ENCODE measurements at regions not wholly inside any gene's neighbourhood (a gene's known extent, or its start where the extent isn't known, plus 50 kb on each side); places are given as distances from the start of the nearest gene placed in this dataset.
"Not testable (repeated sequence)": the region's sequence is repeated elsewhere in the genome, so short reads cannot be mapped to it uniquely, and the experiment has no call there.

DNA sequence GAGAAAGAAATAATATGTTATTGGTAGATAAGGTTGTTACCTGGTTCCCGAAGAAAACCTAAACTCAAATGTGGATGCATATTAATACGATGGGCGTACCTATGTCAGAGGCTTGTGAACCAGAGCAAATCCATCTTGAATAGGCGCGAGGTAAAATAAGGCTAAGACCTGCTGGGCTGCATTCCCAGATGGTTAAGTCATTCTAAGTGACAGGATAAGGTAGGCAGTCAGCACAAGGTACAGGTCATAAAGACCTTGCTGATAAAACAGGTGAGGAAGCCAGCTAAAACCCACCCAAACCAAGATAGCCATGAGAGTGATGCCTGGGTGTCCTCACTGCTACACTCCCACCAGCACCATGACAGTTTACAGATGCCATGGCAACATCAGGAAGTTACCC, 1400.1 kb downstream of the CDH8 start:
- 75 to 84% methylated on average over 5 of the region's 5 CpGs for WGBS, 2 donors
- no peak overlapping the region for H3K4me3 ChIP-seq

DNA sequence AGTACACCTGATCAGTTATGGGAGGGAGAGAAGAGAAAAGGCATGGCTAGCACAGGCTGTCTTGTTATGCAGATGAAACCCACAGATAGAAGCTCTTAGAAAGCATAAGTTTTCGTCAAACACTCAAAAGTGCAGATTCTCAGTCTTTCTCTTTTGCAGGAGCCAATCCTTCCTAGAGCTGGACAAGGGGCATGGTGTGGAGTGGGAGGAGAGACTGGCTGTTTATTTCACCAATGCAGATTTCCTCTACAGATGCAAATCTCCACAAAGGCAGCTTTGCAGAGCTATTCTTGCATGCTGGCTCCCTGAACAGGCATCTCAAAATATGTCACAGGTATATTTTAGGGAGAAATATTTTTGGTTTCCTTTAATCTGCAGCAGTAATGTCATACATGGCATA, 1400.7 kb downstream of the CDH8 start:
- H3K36me3 ChIP-seq (ENCODE audit: low read depth, missing control alignments) = no peaks in the 10 kb centered on the region
- no peak for DNase-seq
- intact Hi-C loops (cut with DNase I; ENCODE audit: low total_unique reads) = no loop called here
- no peaks in the 10 kb centered on the region for H3K4me1 ChIP-seq
- TF ChIP-seq POLR2A (IDR thresholded peaks at IDR 0.05) = no peak
- TF ChIP-seq, protein P1, sequence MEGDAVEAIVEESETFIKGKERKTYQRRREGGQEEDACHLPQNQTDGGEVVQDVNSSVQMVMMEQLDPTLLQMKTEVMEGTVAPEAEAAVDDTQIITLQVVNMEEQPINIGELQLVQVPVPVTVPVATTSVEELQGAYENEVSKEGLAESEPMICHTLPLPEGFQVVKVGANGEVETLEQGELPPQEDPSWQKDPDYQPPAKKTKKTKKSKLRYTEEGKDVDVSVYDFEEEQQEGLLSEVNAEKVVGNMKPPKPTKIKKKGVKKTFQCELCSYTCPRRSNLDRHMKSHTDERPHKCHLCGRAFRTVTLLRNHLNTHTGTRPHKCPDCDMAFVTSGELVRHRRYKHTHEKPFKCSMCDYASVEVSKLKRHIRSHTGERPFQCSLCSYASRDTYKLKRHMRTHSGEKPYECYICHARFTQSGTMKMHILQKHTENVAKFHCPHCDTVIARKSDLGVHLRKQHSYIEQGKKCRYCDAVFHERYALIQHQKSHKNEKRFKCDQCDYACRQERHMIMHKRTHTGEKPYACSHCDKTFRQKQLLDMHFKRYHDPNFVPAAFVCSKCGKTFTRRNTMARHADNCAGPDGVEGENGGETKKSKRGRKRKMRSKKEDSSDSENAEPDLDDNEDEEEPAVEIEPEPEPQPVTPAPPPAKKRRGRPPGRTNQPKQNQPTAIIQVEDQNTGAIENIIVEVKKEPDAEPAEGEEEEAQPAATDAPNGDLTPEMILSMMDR (IDR thresholded peaks at IDR 0.05) = no peak
- H3K27ac ChIP-seq = no peak overlapping the region
- H3K27me3 ChIP-seq = no peaks in the 10 kb centered on the region
- H3K4me3 ChIP-seq = no peak overlapping the region
- 72 to 75% methylated on average over 1 of the region's 1 CpG for WGBS, 2 donors
- H3K9me3 ChIP-seq = no peaks in the 10 kb centered on the region

More for the DNA sequence above, 1400.1 kb downstream of the CDH8 start:
- Histone ChIP-seq H3K9me3 (no peaks in the 10 kb centered on the region), H3K27ac (no peak overlapping the region), H3K4me1 (no peaks in the 10 kb centered on the region), H3K36me3 (ENCODE audit: low read depth, missing control alignments) (no peaks in the 10 kb centered on the region), H3K27me3 (no peaks in the 10 kb centered on the region)
- intact Hi-C loops (cut with DNase I; ENCODE audit: low total_unique reads) = no loop called here
- TF ChIP-seq, protein P1 (IDR thresholded peaks at IDR 0.05) = no peak
- no peak for DNase-seq

DNA sequence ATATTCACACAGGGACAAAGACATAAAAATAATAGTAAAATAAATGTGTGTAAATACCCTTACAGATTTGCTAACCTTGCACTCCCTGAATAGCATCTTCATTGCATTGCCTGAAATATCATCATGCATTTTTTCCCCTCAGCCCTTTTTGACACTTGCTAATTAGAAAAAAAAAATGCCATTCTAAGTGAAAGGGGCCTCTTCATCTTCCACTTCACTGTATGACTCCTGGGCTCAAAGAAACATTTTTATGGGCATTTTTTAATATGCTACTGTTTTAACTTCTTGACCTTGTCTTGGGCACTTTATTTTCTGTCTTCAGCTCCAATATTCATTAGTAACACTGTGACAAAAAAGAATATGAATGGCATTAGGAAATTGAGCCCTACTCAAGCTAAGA, 1424.4 kb downstream of the CDH8 start:
- Histone ChIP-seq H3K27ac (no peak overlapping the region), H3K4me1 (no peaks in the 10 kb centered on the region), H3K36me3 (ENCODE audit: low read depth, missing control alignments) (no peaks in the 10 kb centered on the region), H3K9me3 (no peaks in the 10 kb centered on the region), H3K4me3 (no peak overlapping the region), H3K27me3 (no peaks in the 10 kb centered on the region)
- no peak for TF ChIP-seq POLR2A (IDR thresholded peaks at IDR 0.05)
- TF ChIP-seq, protein P1 (IDR thresholded peaks at IDR 0.05) = no peak
- intact Hi-C loops (cut with DNase I; ENCODE audit: low total_unique reads) = no loop called here
- no peak for DNase-seq

DNA sequence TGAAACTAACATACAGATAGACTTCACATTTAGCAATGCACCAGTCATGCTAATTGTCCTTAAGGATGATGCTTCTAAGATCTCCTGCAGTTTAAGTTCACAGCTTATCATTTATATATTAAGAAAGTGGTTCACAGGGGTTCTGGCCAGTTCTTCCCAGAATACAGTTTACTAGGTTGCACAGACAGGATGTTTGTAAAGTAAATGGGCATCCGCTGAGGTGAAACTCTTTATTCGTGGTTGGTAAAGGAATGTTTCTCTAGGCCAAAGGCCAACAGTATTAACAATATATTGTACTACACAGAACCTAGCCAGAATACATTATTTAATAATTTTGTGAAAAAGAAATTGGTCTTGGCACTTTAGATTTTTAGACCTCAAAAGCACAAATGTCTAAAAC, 1427.3 kb downstream of the CDH8 start:
- intact Hi-C loops (cut with DNase I; ENCODE audit: low total_unique reads) = no loop called here
- 79 to 89% methylated on average over 2 of the region's 2 CpGs for WGBS, 2 donors
- no peaks in the 10 kb centered on the region for H3K36me3 ChIP-seq (ENCODE audit: low read depth, missing control alignments)
- H3K4me3 ChIP-seq = no peak overlapping the region
- no peaks in the 10 kb centered on the region for H3K27me3 ChIP-seq
- no peak for TF ChIP-seq POLR2A (IDR thresholded peaks at IDR 0.05)
- TF ChIP-seq, protein P1 (IDR thresholded peaks at IDR 0.05) = no peak
- no peak for DNase-seq
- H3K9me3 ChIP-seq = no peaks in the 10 kb centered on the region
- no peaks in the 10 kb centered on the region for H3K4me1 ChIP-seq
- no peak overlapping the region for H3K27ac ChIP-seq

DNA sequence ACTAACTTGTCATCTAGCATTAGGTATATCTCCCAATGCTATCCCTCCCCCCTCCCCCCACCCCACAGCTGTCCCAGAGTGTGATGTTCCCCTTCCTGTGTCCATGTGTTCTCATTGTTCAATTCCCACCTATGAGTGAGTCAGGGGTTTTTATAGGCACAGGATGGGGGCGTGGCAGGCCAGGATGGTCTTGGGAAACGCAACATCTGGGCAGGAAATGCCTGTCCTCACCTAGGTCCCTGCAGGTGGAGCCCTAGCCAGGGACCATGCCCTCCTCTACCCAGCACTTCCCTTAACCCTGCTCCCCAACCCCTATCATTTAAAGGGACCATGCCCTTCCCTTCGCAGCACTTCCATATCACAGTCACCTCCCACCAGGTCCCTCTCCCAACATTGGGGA, 1430.6 kb downstream of the CDH8 start:
- H3K9me3 ChIP-seq; intact Hi-C loops (cut with DNase I; ENCODE audit: low total_unique reads); H3K27me3 ChIP-seq; DNase-seq; H3K36me3 ChIP-seq (ENCODE audit: low read depth, missing control alignments); H3K27ac ChIP-seq; H3K4me3 ChIP-seq; H3K4me1 ChIP-seq: not testable (repeated sequence)
- WGBS, 2 donors = 87 to 94% methylated on average over 2 to 3 of the region's 3 CpGs

All from testis (tissue), 2 donors.